ENCODE measurements at regions not wholly inside any gene's neighbourhood (a gene's known extent, or its start where the extent isn't known, plus 50 kb on each side); places are given as distances from the start of the nearest gene placed in this dataset.

- POLR2A ChIA-PET (ENCODE audit: unreplicated experiment): no interaction called here
- no peak for TF ChIP-seq FOS (IDR thresholded peaks at IDR 0.05; ENCODE audit: low read depth, low read length)
- TF ChIP-seq MXI1 (IDR thresholded peaks at IDR 0.05; ENCODE audit: borderline replicate concordance, low read depth, low read length): no peak
- TF ChIP-seq MAZ (IDR thresholded peaks at IDR 0.05; ENCODE audit: borderline replicate concordance, low read depth, low read length): no peak
- TF ChIP-seq POLR2A (IDR thresholded peaks at IDR 0.05; ENCODE audit: low read depth, low read length): no peak
- no peak for TF ChIP-seq CEBPB (IDR thresholded peaks at IDR 0.05; ENCODE audit: low read depth, low read length)
- no peak for TF ChIP-seq ELK1 (IDR thresholded peaks at IDR 0.05; ENCODE audit: borderline replicate concordance, low read depth, low read length)
- TF ChIP-seq RFX5 (IDR thresholded peaks at IDR 0.05; ENCODE audit: low read depth, low read length): no peak
- no peak for TF ChIP-seq CHD1 (IDR thresholded peaks at IDR 0.05; ENCODE audit: low read depth, low read length)
- no peak for TF ChIP-seq NFE2L2 (IDR thresholded peaks at IDR 0.05; ENCODE audit: low read depth, low read length)
- TF ChIP-seq SMC3 (IDR thresholded peaks at IDR 0.05; ENCODE audit: low read depth, low read length): no peak
- TF ChIP-seq MAFK (IDR thresholded peaks at IDR 0.05; ENCODE audit: low read depth, low read length): no peak
- no peak for TF ChIP-seq USF2 (IDR thresholded peaks at IDR 0.05; ENCODE audit: low read depth, low read length)
- TF ChIP-seq CTCF (conservative IDR thresholded peaks at IDR 0.05; ENCODE audit: low read depth, low read length): no peak
- no peak for TF ChIP-seq RAD21 (IDR thresholded peaks at IDR 0.05; ENCODE audit: low read length)
- TF ChIP-seq RCOR1 (IDR thresholded peaks at IDR 0.05; ENCODE audit: insufficient replicate concordance, low read length): no peak
These were observed 116.7 kb upstream of the SERPIND1 start for GRCh38 chr22:20656902-20657836.

More at GRCh38 chr22:20656902-20657836, 116.7 kb upstream of the SERPIND1 start:
- Histone ChIP-seq H3K4me2 (ENCODE audit: low read depth, low read length) (no peak overlapping the region), H3K9ac (ENCODE audit: low read depth, low read length) (no peak overlapping the region), H3K56ac (ENCODE audit: extremely low read depth, insufficient read depth, low read length) (no peak overlapping the region), H2BK5ac (ENCODE audit: low read depth, low read length, poor library complexity, severe bottlenecking) (no peak overlapping the region), H3K9me1 (ENCODE audit: insufficient read depth, low read length) (no peaks in the 10 kb centered on the region), H4K20me1 (ENCODE audit: insufficient read depth, low read length) (no peaks in the 10 kb centered on the region), H3K79me1 (ENCODE audit: low read depth in 1 of 2, low read length in 2 of 2) (no peaks in the 10 kb centered on the region), H2BK120ac (ENCODE audit: low read depth, low read length) (no peak overlapping the region), H2AK5ac (ENCODE audit: low read depth, low read length) (no peak overlapping the region), H3K9me3 (ENCODE audit: control insufficient read depth, insufficient read depth, low read length) (no peaks in the 10 kb centered on the region), H3K18ac (ENCODE audit: low read depth, low read length) (no peak overlapping the region), H2AFZ (replicated peaks; ENCODE audit: low read length, poor library complexity) (peak overlapping the region; percentile 21), H2AK9ac (replicated peaks; ENCODE audit: low read depth, low read length, poor library complexity) (no peak overlapping the region), H3K14ac (replicated peaks; ENCODE audit: low read depth, low read length) (no peak overlapping the region), H3K4ac (ENCODE audit: low read depth, low read length) (no peak overlapping the region), H2BK15ac (ENCODE audit: low read depth, low read length) (no peak overlapping the region), H3K27me3 (ENCODE audit: control insufficient read depth, insufficient read depth, low read length) (peaks cover 28% of the 10 kb centered on the region), H3K4me1 (ENCODE audit: control insufficient read depth, insufficient read depth, low read length) (no peaks in the 10 kb centered on the region), H2BK20ac (ENCODE audit: low read depth, low read length) (no peak overlapping the region), H3K27ac (ENCODE audit: insufficient read depth, low read length) (no peak overlapping the region), H4K91ac (ENCODE audit: insufficient read depth, low read depth, low read length) (no peak overlapping the region), H3K36me3 (ENCODE audit: control insufficient read depth, insufficient read depth, low read length) (no peaks in the 10 kb centered on the region), H3K4me3 (ENCODE audit: insufficient read depth, low read depth, low read length) (no peak overlapping the region), H4K5ac (ENCODE audit: low read depth, low read length) (no peak overlapping the region), H3K23ac (ENCODE audit: low read depth, low read length) (no peak overlapping the region), H4K8ac (ENCODE audit: low read depth in 2 of 2, low read length in 2 of 2) (no peak overlapping the region)
- intact Hi-C loops (cut with micrococcal nuclease) (no loop called here), dilution Hi-C loops (cut with HindIII; ENCODE audit: low sequenced_read_pairs, unreplicated experiment) (no loop called here), in situ Hi-C loops (cut with MboI; ENCODE audit: low sequenced_read_pairs) (no loop called here)
- DNase-seq: peak; percentile 1
- ATAC-seq (ENCODE audit: low read depth): no peak
- WGBS, 2 experiments (ENCODE audit: extremely low coverage in 2 of 2, insufficient read length in 1 of 2): 76 to 100% methylated on average over 2 to 9 of the region's 17 CpGs
- CTCF ChIA-PET: no interaction called here
- no TSS peak for BruUV-seq (replicated peaks)
